Activated naive CD4-positive, alpha-beta T cell treated with anti-CD3 and anti-CD28 coated beads, Interleukin-2, amount 10 ng/mL, durations not matched to agents 7 days and 5 days (primary cell): ENCODE measurements at regions not wholly inside any gene's neighbourhood (a gene's known extent, or its start where the extent isn't known, plus 50 kb on each side); places are given as distances from the start of the nearest gene placed in this dataset.
"Not testable (repeated sequence)": the region's sequence is repeated elsewhere in the genome, so short reads cannot be mapped to it uniquely, and the experiment has no call there.

Experiments used
- CTCF ChIA-PET: fragments of 350-600 bp; sonication (Branson Sonifier 250); formaldehyde crosslinking; loops from one replicate; lab custom pipeline; 2021; ENCODE audit warnings: antibody characterized with exemption; lab: Charles Lee
- DNase-seq: peaks from one replicate; pipeline ENCODE4 v3.0.0-alpha.2; 2020
- H3K27ac Mint-ChIP-seq: one replicate; pipeline ENCODE4 v1.8.0; 2021; ENCODE audit warnings: mild to moderate bottlenecking, moderate library complexity, mixed read lengths
- H3K27me3 Mint-ChIP-seq: one replicate; pipeline ENCODE4 v1.8.0; 2021; ENCODE audit warnings: mild to moderate bottlenecking, mixed read lengths
- H3K36me3 Mint-ChIP-seq: one replicate; pipeline ENCODE4 v1.8.0; 2021; ENCODE audit warnings: mixed read lengths
- H3K4me1 Mint-ChIP-seq: one replicate; pipeline ENCODE4 v1.8.0; 2021; ENCODE audit warnings: mixed read lengths
- H3K4me3 Mint-ChIP-seq: one replicate; pipeline ENCODE4 v1.8.0; 2021; ENCODE audit warnings: mild to moderate bottlenecking, moderate library complexity, mixed read lengths
- H3K9me3 Mint-ChIP-seq: one replicate; pipeline ENCODE4 v1.8.0; 2021; ENCODE audit warnings: mixed read lengths

- Mint-ChIP-seq H3K36me3 (no peaks in the 10 kb centered on the region), H3K9me3 (peaks cover 5% of the 10 kb centered on the region), H3K4me3 (no peak overlapping the region), H3K27me3 (no peaks in the 10 kb centered on the region), H3K4me1 (no peaks in the 10 kb centered on the region), H3K27ac (no peak overlapping the region)
- DNase-seq: no peak
- CTCF ChIA-PET: no interaction called here
Observed at GRCh38 chr17:14725729-14726128, 424.8 kb downstream of the HS3ST3B1 start.

- Mint-ChIP-seq H3K9me3 (peaks cover 9% of the 10 kb centered on the region), H3K27ac (no peak overlapping the region), H3K36me3 (no peaks in the 10 kb centered on the region), H3K4me3 (no peak overlapping the region), H3K4me1 (no peaks in the 10 kb centered on the region), H3K27me3 (no peaks in the 10 kb centered on the region)
- CTCF ChIA-PET: no interaction called here
- no peak for DNase-seq
Observed at GRCh38 chr17:14724770-14725169, 423.9 kb downstream of the HS3ST3B1 start.

DNA sequence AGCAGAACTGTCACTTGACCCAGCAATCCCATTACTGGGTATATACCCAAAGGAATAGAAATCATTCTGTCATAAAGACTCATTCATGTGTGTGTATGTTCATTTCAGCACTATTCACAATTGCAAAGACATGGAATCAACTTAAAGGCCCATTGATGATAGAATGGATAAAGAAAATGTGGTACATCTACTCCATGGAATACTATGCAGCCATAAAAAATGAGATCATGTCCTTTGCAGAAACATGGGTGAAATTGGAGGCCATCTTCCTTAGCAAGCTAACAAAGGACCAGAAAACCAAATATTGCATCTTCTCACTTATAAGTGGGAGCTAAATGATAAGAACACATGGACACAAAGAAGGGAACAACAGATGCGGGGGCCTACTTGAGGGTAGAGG lies 422.5 kb downstream of the HS3ST3B1 start:
- H3K9me3 Mint-ChIP-seq, CTCF ChIA-PET, H3K4me1 Mint-ChIP-seq, H3K27me3 Mint-ChIP-seq, DNase-seq, H3K4me3 Mint-ChIP-seq, H3K36me3 Mint-ChIP-seq, H3K27ac Mint-ChIP-seq: not testable (repeated sequence)

GRCh38 chr17:14719942-14720341 lies 419.1 kb downstream of the HS3ST3B1 start:
- Mint-ChIP-seq H3K27ac (no peak overlapping the region), H3K36me3 (no peaks in the 10 kb centered on the region), H3K27me3 (no peaks in the 10 kb centered on the region), H3K4me3 (no peak overlapping the region), H3K9me3 (peaks cover 9% of the 10 kb centered on the region), H3K4me1 (no peaks in the 10 kb centered on the region)
- CTCF ChIA-PET: no interaction called here
- DNase-seq: no peak

DNA sequence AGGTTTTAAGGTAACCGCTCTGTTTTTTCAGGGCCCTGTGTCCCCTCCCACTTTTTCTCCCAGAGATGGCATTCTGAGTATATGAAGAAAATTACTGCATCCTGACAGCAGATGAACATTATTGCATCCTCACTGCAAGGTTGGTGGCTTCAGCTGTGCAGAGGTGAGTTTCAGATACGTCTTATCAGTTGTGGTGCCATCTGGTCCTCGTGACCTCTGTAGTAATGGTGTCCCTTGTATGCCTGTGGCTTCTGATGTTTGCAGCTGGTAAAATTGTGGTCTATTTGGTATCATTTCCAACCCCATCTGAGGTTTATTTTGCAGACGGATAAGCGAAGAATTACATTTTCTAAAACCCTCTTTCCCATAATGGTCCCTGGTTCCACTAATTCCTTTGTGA lies 417.0 kb downstream of the HS3ST3B1 start:
- no peak overlapping the region for H3K27ac Mint-ChIP-seq
- no peaks in the 10 kb centered on the region for H3K27me3 Mint-ChIP-seq
- H3K4me3 Mint-ChIP-seq: no peak overlapping the region
- no peaks in the 10 kb centered on the region for H3K4me1 Mint-ChIP-seq
- H3K9me3 Mint-ChIP-seq: peaks cover 7% of the 10 kb centered on the region
- CTCF ChIA-PET: no interaction called here
- no peaks in the 10 kb centered on the region for H3K36me3 Mint-ChIP-seq
- no peak for DNase-seq

DNA sequence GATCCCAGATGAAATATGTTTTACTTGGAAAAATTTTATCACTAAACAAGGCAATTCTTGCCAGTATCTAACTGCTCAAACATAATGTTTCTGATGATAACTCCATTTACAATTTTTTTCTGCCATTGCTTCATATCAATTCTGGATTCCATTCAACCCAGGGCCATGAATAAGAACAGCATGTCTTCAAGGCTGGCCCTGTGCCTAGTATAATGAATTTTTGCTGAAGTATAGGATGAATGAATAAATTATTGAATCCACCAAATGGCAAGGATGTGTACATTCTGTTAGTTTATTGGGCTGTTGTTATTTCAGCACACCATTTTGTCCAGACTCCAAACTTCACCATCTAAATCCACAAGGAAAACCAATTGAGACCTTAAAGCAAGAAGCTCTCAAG lies 414.7 kb downstream of the HS3ST3B1 start:
- no peaks in the 10 kb centered on the region for H3K36me3 Mint-ChIP-seq
- DNase-seq: no peak
- no peak overlapping the region for H3K4me3 Mint-ChIP-seq
- no peaks in the 10 kb centered on the region for H3K27me3 Mint-ChIP-seq
- CTCF ChIA-PET: no interaction called here
- H3K9me3 Mint-ChIP-seq: peaks cover 5% of the 10 kb centered on the region
- no peak overlapping the region for H3K27ac Mint-ChIP-seq
- H3K4me1 Mint-ChIP-seq: no peaks in the 10 kb centered on the region

- no peaks in the 10 kb centered on the region for H3K27me3 Mint-ChIP-seq
- no peak overlapping the region for H3K27ac Mint-ChIP-seq
- H3K36me3 Mint-ChIP-seq: no peaks in the 10 kb centered on the region
- H3K4me1 Mint-ChIP-seq: no peaks in the 10 kb centered on the region
- DNase-seq: no peak
- CTCF ChIA-PET: no interaction called here
- H3K4me3 Mint-ChIP-seq: no peak overlapping the region
- H3K9me3 Mint-ChIP-seq: no peaks in the 10 kb centered on the region
Observed at GRCh38 chr17:14712611-14713021, 411.7 kb downstream of the HS3ST3B1 start.

GRCh38 chr17:14704121-14704520 lies 403.2 kb downstream of the HS3ST3B1 start:
- Mint-ChIP-seq H3K27ac (no peak overlapping the region), H3K27me3 (no peaks in the 10 kb centered on the region), H3K4me3 (no peak overlapping the region), H3K36me3 (no peaks in the 10 kb centered on the region), H3K9me3 (no peaks in the 10 kb centered on the region), H3K4me1 (no peaks in the 10 kb centered on the region)
- no peak for DNase-seq
- CTCF ChIA-PET: no interaction called here

DNA sequence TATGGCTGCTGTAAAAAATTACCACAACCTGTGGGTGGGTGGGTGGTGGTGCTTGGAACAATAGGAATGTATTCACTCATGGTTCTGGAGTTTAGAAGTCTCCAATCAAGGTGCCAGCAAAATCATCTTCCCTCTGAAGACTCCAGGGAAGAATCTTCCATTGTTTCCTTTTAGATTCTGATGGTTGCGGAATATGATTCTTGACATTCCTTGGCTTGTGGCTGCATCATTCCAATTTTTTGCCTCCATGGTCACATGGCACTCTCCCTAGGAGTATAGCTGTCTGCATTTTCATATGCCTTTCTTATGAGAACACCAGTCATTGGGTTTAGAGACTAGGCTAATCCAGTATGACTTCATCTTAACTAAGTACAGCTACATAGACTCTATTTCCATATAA lies 401.0 kb downstream of the HS3ST3B1 start:
- Mint-ChIP-seq H3K4me3 (no peak overlapping the region), H3K4me1 (no peaks in the 10 kb centered on the region), H3K27me3 (no peaks in the 10 kb centered on the region), H3K36me3 (no peaks in the 10 kb centered on the region), H3K27ac (no peak overlapping the region), H3K9me3 (no peaks in the 10 kb centered on the region)
- CTCF ChIA-PET: interaction anchor here (1.2 kb wide), 1 partner anchor 10 kb away, joined by 4 read pairs; no protein-coding TSS in a partner anchor
- no peak for DNase-seq

DNA sequence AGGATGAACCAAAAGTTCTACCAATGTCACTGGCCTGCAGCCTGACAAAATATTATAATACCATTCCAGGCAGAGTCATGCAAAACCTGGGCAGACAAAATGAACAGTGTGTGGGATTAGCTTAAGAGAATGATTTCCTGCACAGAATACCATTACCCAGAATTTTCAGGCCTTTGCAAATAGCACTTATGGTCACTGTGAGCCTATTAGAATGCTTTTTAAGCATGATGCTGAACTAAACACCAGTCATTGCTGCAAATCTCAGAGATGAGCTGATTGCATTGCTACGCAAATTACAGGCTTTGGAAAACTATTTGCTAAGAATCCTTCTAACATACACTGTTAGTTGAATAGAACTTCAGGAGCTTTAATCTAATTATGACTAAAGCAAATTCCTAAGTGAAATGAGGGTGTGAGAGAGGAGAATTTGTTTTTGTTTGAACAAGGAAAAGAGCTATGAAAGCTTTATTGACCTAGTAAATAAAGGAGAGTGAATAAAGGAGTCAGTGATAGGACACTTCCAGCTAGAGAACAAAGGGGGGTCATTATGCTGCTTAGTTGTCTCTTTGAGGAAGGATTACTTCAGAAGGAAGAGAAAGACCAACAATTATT lies 398.8 kb downstream of the HS3ST3B1 start:
- no peaks in the 10 kb centered on the region for H3K4me1 Mint-ChIP-seq
- no peaks in the 10 kb centered on the region for H3K36me3 Mint-ChIP-seq
- H3K9me3 Mint-ChIP-seq: no peaks in the 10 kb centered on the region
- DNase-seq: no peak
- H3K27ac Mint-ChIP-seq: no peak overlapping the region
- no peaks in the 10 kb centered on the region for H3K27me3 Mint-ChIP-seq
- CTCF ChIA-PET: interaction anchor here (0.6 kb wide), 1 partner anchor 101 kb away, joined by 3 read pairs; no protein-coding TSS in a partner anchor
- H3K4me3 Mint-ChIP-seq: no peak overlapping the region

DNA sequence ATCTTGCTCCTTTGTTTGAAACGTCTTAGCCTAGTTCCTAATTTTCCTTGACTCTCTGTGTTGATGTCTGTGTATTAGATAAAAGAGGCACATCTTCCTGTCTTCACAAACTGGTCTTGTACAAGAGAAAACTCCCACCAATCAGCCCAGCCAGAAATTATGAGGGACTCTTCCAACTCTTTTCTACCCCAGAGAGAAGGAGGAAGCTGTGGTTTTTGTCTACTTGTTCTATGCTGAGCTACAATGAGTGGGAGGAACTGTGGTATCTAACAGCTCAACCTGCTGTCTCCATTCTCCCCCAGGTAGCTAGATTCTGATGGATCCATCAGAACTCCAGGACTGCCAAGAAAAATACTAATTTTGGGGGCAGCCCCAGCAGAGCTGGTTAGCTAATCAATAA lies 392.5 kb downstream of the HS3ST3B1 start:
- no peak for DNase-seq
- H3K4me1 Mint-ChIP-seq: no peaks in the 10 kb centered on the region
- no peak overlapping the region for H3K27ac Mint-ChIP-seq
- H3K9me3 Mint-ChIP-seq: no peaks in the 10 kb centered on the region
- CTCF ChIA-PET: no interaction called here
- no peak overlapping the region for H3K4me3 Mint-ChIP-seq
- H3K27me3 Mint-ChIP-seq: no peaks in the 10 kb centered on the region
- H3K36me3 Mint-ChIP-seq: no peaks in the 10 kb centered on the region

DNA sequence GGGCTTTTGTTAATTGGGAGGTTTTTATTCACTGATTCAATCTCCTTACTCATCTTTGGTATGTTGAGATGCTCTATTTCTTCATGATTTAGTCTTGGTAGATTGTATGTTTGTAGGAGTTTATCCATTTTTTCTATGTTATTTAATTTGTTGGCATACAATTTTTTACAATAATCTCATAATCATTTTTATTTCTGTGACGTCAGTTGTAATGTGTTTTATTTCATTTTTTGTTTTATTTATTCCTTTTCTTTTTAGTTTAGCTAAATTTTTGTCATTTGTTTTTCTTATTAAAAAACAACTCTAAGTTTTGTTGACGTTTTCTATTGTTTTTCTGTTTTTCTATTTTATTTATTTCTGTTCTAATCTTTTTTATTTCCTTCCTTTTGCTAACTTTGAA lies 389.8 kb downstream of the HS3ST3B1 start:
- no peak for DNase-seq
- no peaks in the 10 kb centered on the region for H3K9me3 Mint-ChIP-seq
- CTCF ChIA-PET: no interaction called here

GRCh38 chr17:14688134-14688533 lies 387.3 kb downstream of the HS3ST3B1 start:
- no peaks in the 10 kb centered on the region for H3K4me1 Mint-ChIP-seq
- H3K27ac Mint-ChIP-seq: no peak overlapping the region
- H3K27me3 Mint-ChIP-seq: no peaks in the 10 kb centered on the region
- CTCF ChIA-PET: no interaction called here
- no peak for DNase-seq
- no peaks in the 10 kb centered on the region for H3K36me3 Mint-ChIP-seq
- no peaks in the 10 kb centered on the region for H3K9me3 Mint-ChIP-seq
- H3K4me3 Mint-ChIP-seq: no peak overlapping the region

More for the DNA sequence above, 389.8 kb downstream of the HS3ST3B1 start:
- H3K27ac Mint-ChIP-seq: no peak overlapping the region
- H3K36me3 Mint-ChIP-seq: no peaks in the 10 kb centered on the region
- no peaks in the 10 kb centered on the region for H3K27me3 Mint-ChIP-seq
- no peak overlapping the region for H3K4me3 Mint-ChIP-seq
- H3K4me1 Mint-ChIP-seq: no peaks in the 10 kb centered on the region

DNA sequence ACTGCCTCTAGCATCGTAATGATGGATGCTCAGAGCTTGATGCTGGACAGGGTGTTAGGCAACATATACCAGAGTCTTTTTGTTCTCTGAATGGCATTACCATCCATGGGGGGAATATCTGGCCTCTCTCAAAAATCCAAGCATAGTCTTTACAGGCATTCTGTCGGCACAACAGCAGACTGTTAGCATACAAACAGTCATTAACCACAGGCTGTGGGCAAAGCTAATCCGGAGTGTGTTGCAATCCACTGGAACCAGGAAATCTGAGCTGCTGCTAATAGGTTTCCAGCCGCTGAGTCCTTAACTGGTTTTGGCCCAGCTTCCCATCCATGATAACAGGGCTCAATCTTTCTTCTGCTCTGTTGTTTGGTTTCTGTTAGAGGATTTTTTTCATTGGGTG lies 371.9 kb downstream of the HS3ST3B1 start:
- H3K4me3 Mint-ChIP-seq: no peak overlapping the region
- H3K36me3 Mint-ChIP-seq: no peaks in the 10 kb centered on the region
- CTCF ChIA-PET: no interaction called here
- no peaks in the 10 kb centered on the region for H3K9me3 Mint-ChIP-seq
- peaks cover 2% of the 10 kb centered on the region for H3K27me3 Mint-ChIP-seq
- no peak for DNase-seq
- H3K4me1 Mint-ChIP-seq: no peaks in the 10 kb centered on the region
- no peak overlapping the region for H3K27ac Mint-ChIP-seq

- Mint-ChIP-seq H3K4me3 (no peak overlapping the region), H3K9me3 (no peaks in the 10 kb centered on the region), H3K27ac (no peak overlapping the region), H3K27me3 (peaks cover 3% of the 10 kb centered on the region), H3K36me3 (no peaks in the 10 kb centered on the region), H3K4me1 (no peaks in the 10 kb centered on the region)
- DNase-seq: no peak
- CTCF ChIA-PET: no interaction called here
Observed at GRCh38 chr17:14670861-14671260, 370.0 kb downstream of the HS3ST3B1 start.

- H3K27me3 Mint-ChIP-seq: peaks cover 3% of the 10 kb centered on the region
- no peak overlapping the region for H3K27ac Mint-ChIP-seq
- DNase-seq: no peak
- H3K4me1 Mint-ChIP-seq: no peaks in the 10 kb centered on the region
- no peaks in the 10 kb centered on the region for H3K36me3 Mint-ChIP-seq
- CTCF ChIA-PET: no interaction called here
- no peak overlapping the region for H3K4me3 Mint-ChIP-seq
- no peaks in the 10 kb centered on the region for H3K9me3 Mint-ChIP-seq
Observed at GRCh38 chr17:14664511-14664910, 363.6 kb downstream of the HS3ST3B1 start.
